Parathyroid adenoma (tissue), 2 donors: ENCODE measurements at regions not wholly inside any gene's neighbourhood (a gene's known extent, or its start where the extent isn't known, plus 50 kb on each side); places are given as distances from the start of the nearest gene placed in this dataset.

Experiments
- H2AFZ ChIP-seq: fragments of 300-600 bp; sonication (generic); one replicate; pipeline ENCODE4 v1.7.0; 2017; ENCODE audit warnings: antibody characterized with exemption, mild to moderate bottlenecking
- H3K27ac ChIP-seq: fragments of 300-600 bp; sonication (generic); one replicate; pipeline ENCODE4 v1.7.0; 2017
- H3K27me3 ChIP-seq: fragments of 300-600 bp; sonication (generic); one replicate; pipeline ENCODE4 v1.7.0; 2017; ENCODE audit warnings: low read length; ENCODE audit not compliant: control insufficient read depth, insufficient read depth
- H3K36me3 ChIP-seq: fragments of 300-600 bp; sonication (generic); one replicate; pipeline ENCODE4 v1.7.0; 2017; ENCODE audit warnings: low read length; ENCODE audit not compliant: control insufficient read depth, insufficient read depth
- H3K4me1 ChIP-seq: fragments of 300-600 bp; sonication (generic); one replicate; pipeline ENCODE4 v1.7.0; 2017; ENCODE audit warnings: control low read depth
- H3K4me2 ChIP-seq: fragments of 300-600 bp; sonication (generic); one replicate; pipeline ENCODE4 v1.7.0; 2017; ENCODE audit warnings: low read length
- H3K4me3 ChIP-seq: fragments of 300-600 bp; sonication (generic); one replicate; pipeline ENCODE4 v1.7.0; 2017; ENCODE audit warnings: low read depth, low read length
- H3K79me2 ChIP-seq: fragments of 300-600 bp; sonication (generic); one replicate; pipeline ENCODE4 v1.7.0; 2017; ENCODE audit warnings: control low read depth
- H3K9ac ChIP-seq: fragments of 300-600 bp; sonication (generic); one replicate; pipeline ENCODE4 v1.7.0; 2017; ENCODE audit warnings: mild to moderate bottlenecking
- H3K9me3 ChIP-seq: fragments of 300-600 bp; sonication (generic); one replicate; pipeline ENCODE4 v1.7.0; 2017; ENCODE audit warnings: low read length; ENCODE audit not compliant: control insufficient read depth
- TF ChIP-seq, protein P1 (sequence below): fragments of 300-600 bp; sonication (generic); IDR thresholded peaks from one replicate; pipeline ENCODE4 v1.7.0; 2017; ENCODE audit warnings: antibody characterized with exemption, mild to moderate bottlenecking
- donor health status: primary hyperparathyroidism.

DNA sequence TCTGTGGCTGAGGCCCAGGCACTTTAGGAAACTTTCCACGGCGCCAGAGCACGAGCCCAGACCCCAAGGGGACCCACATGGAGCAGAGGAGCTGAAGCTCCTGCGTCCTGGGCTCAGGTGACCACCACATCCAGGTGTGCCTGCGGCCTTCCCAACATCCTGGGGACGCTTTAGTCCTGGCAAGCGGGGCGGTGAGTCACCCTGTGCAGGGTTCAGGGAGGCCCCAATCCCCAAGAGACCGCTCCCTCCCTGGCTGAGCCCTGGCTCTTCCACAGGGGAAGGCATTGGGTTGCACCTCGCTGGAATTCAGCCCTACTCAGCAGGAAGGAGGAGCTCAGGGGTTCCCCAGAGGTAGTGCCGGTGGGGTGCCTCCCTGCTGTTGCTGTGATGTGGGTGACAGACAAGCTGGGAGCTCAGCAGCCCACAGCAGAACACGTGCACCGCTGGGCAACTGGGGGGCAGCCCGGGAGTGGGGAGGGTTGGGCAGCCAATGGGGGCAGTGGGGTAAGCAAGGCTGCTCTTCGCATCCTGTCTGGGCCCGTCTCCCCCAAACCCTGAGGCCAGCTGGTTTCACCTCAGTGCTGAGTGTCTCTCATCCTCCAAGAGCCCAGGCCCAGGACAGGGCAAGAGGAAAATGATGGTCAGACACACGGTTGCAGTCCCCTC, 802.8 kb downstream of the BRD1 start:
- Histone ChIP-seq H2AFZ (no peak overlapping the region), H3K79me2 (no peaks in the 10 kb centered on the region), H3K4me2 (no peak overlapping the region), H3K9me3 (no peaks in the 10 kb centered on the region), H3K4me3 (no peak overlapping the region), H3K27me3 (no peaks in the 10 kb centered on the region), H3K4me1 (no peaks in the 10 kb centered on the region), H3K36me3 (no peaks in the 10 kb centered on the region), H3K27ac (no peak overlapping the region), H3K9ac (no peak overlapping the region)
- TF ChIP-seq, protein P1, sequence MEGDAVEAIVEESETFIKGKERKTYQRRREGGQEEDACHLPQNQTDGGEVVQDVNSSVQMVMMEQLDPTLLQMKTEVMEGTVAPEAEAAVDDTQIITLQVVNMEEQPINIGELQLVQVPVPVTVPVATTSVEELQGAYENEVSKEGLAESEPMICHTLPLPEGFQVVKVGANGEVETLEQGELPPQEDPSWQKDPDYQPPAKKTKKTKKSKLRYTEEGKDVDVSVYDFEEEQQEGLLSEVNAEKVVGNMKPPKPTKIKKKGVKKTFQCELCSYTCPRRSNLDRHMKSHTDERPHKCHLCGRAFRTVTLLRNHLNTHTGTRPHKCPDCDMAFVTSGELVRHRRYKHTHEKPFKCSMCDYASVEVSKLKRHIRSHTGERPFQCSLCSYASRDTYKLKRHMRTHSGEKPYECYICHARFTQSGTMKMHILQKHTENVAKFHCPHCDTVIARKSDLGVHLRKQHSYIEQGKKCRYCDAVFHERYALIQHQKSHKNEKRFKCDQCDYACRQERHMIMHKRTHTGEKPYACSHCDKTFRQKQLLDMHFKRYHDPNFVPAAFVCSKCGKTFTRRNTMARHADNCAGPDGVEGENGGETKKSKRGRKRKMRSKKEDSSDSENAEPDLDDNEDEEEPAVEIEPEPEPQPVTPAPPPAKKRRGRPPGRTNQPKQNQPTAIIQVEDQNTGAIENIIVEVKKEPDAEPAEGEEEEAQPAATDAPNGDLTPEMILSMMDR: no peak

DNA sequence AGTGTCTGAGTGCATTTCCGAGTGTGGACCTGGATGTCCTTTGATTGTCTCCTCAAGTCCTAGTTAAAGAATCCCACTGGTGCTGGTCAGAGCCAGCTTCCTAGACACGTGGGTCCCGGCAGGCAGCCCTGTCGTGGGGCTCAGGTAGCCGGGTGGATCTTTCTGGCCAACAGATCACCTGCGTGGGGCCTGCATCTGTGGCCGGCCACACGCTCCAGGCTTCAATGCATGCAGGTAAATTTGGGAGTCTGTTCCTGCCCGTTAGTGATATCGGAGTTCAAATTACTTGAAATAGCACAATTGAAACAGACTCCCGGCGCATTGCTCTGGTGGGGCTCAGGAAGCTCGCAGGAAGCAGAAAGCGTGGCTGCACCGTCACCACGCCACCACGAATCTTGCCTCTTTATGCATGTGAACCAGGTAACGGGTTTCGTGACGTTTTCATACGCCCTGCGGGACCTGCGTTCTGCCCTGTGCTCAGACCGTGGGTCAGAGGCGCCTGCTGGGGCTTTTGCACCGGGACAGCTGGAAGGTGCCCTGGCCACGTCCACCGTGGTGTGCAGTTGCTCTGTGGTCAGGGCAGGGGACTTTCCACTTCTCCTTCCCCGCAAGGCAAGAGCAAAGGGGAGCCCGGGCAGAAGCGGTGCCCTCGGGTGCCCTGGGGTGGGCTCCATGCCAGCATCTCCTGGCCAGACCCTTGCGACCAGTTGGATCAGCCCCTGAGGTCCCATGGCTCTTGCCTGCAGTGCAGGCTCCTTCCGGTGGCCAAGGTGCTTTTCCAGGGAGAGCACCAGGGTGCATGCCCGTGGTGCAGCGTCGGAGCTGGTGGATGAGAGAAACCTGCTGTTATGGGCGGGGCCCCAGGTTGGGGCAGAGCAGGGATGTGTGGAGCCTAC, 803.5 kb downstream of the BRD1 start:
- no peaks in the 10 kb centered on the region for H3K27me3 ChIP-seq
- H3K4me2 ChIP-seq: no peak overlapping the region
- no peaks in the 10 kb centered on the region for H3K79me2 ChIP-seq
- no peaks in the 10 kb centered on the region for H3K9me3 ChIP-seq
- no peak overlapping the region for H2AFZ ChIP-seq
- TF ChIP-seq, protein P1: no peak
- H3K27ac ChIP-seq: no peak overlapping the region
- no peak overlapping the region for H3K4me3 ChIP-seq
- no peak overlapping the region for H3K9ac ChIP-seq
- no peaks in the 10 kb centered on the region for H3K4me1 ChIP-seq
- H3K36me3 ChIP-seq: no peaks in the 10 kb centered on the region

DNA sequence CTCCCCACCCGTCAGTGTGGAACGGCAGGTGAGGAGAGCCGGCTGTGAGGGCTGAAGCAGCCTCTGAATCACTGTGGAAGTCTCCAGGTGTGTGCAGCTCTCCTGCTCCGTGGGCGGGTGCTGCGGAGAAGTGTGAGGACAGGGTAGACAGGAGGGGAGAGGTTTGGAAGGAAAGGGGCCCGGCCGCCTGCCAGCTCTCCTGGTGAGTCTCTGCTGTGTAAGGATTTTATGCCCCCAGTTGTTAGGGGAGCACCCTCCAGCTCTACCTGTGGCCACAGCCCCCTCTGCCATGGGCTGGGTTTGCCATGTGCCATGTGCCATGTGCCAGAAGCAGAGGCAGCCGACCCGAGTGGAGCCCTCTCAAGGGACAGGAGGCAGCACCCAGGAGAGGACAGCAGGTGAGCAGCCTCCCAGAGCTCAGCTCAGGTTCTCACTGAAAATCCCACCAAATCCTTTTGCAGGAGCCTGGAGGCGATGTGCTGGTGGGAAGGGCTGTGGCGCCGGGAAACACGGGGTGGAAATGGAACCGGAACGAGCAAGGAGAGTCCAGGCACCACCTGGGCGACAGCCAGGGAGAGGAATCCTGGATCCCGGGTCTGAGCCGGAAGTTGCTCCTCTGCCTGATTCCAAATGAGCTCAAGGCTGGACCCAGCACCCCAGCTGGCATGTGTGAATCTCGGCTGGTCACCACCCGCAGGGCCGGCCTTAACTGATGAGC, 804.4 kb downstream of the BRD1 start:
- Histone ChIP-seq H3K4me1 (no peaks in the 10 kb centered on the region), H3K9ac (no peak overlapping the region), H3K27me3 (no peaks in the 10 kb centered on the region), H3K4me2 (no peak overlapping the region), H3K9me3 (no peaks in the 10 kb centered on the region), H3K4me3 (no peak overlapping the region), H2AFZ (no peak overlapping the region), H3K79me2 (no peaks in the 10 kb centered on the region), H3K27ac (no peak overlapping the region), H3K36me3 (no peaks in the 10 kb centered on the region)
- TF ChIP-seq, protein P1: no peak

DNA sequence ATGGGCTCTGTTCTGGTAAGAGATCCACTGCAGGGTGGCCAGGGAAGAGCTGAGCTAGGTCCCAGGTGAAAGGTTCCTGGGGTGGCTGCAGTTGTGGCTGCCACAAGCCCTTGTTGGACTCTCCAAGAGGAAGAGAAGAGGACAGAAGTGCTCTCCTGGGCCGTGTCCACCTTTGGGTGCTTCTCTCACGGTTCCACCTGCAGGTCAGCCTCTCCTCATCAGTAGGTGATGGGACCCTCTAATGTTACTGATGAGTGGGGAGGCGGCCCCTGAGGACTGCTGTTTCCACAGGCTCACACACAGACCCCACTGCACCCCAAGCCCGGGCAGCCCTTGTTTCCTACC, 804.9 kb downstream of the BRD1 start:
- Histone ChIP-seq H2AFZ (no peak overlapping the region), H3K9ac (no peak overlapping the region), H3K9me3 (no peaks in the 10 kb centered on the region), H3K79me2 (no peaks in the 10 kb centered on the region), H3K4me2 (no peak overlapping the region), H3K27me3 (no peaks in the 10 kb centered on the region), H3K4me3 (no peak overlapping the region), H3K4me1 (no peaks in the 10 kb centered on the region), H3K36me3 (no peaks in the 10 kb centered on the region), H3K27ac (no peak overlapping the region)
- TF ChIP-seq, protein P1: no peak
